Stimulated activated naive CD8-positive, alpha-beta T cell treated with anti-CD3 and anti-CD28 coated beads, Interleukin-15, amount 100 ng/mL, for 72 hours (primary cell): ENCODE measurements at regions not wholly inside any gene's neighbourhood (a gene's known extent, or its start where the extent isn't known, plus 50 kb on each side); places are given as distances from the start of the nearest gene placed in this dataset.

Source experiments
- ATAC-seq: fragments of 150-1000 bp; cut with Tn5 transposase; 2 replicates; pipeline ENCODE4 v1.10.0; 2021; ENCODE audit warnings: mild to moderate bottlenecking, moderate library complexity
- DNase-seq, 2 donors: peaks; one replicate each; pipeline ENCODE4 v3.0.0; 2021 to 2022
- H3K27ac Mint-ChIP-seq, 2 donors: one replicate each; pipeline ENCODE4 v1.8.0; 2022; ENCODE audit warnings: mild to moderate bottlenecking in 2 of 2, mixed read lengths in 2 of 2, moderate library complexity in 2 of 2
- H3K27me3 Mint-ChIP-seq: one replicate; pipeline ENCODE4 v1.8.0; 2022; ENCODE audit warnings: mixed read lengths
- H3K4me1 Mint-ChIP-seq: one replicate; pipeline ENCODE4 v1.8.0; 2022; ENCODE audit warnings: mild to moderate bottlenecking, mixed read lengths
- H3K4me3 Mint-ChIP-seq, 2 donors: one replicate each; pipeline ENCODE4 v1.8.0; 2022; ENCODE audit warnings: mild to moderate bottlenecking in 2 of 2, mixed read lengths in 2 of 2, moderate library complexity in 1 of 2
- H3K9me3 Mint-ChIP-seq, 2 donors: one replicate each; pipeline ENCODE4 v1.8.0; 2022; ENCODE audit warnings: mixed read lengths in 2 of 2

- no peak for ATAC-seq
- H3K27me3 Mint-ChIP-seq: peaks cover 14% of the 10 kb centered on the region
- no peak for DNase-seq
- no peak overlapping the region for H3K27ac Mint-ChIP-seq
- peaks cover 10 to 26% of the 10 kb centered on the region in 2 donors for H3K9me3 Mint-ChIP-seq
- no peak overlapping the region for H3K4me3 Mint-ChIP-seq
- H3K4me1 Mint-ChIP-seq: no peaks in the 10 kb centered on the region
Measured at GRCh38 chr12:115001571-115002180, 317.7 kb upstream of the TBX3 start.

GRCh38 chr12:115000038-115000437, 316.1 kb upstream of the TBX3 start:
- Mint-ChIP-seq H3K27me3 (peaks cover 14% of the 10 kb centered on the region), H3K4me3 (no peak overlapping the region), H3K4me1 (no peaks in the 10 kb centered on the region), H3K27ac (no peak overlapping the region), H3K9me3 (peaks cover 10 to 38% of the 10 kb centered on the region in 2 donors)
- DNase-seq (no peak), ATAC-seq (no peak)

GRCh38 chr12:114998750-114999128, 314.8 kb upstream of the TBX3 start:
- ATAC-seq (no peak), DNase-seq (no peak)
- peaks cover 14% of the 10 kb centered on the region for H3K27me3 Mint-ChIP-seq
- H3K9me3 Mint-ChIP-seq: peaks cover 8 to 33% of the 10 kb centered on the region in 2 donors
- no peaks in the 10 kb centered on the region for H3K4me1 Mint-ChIP-seq
- no peak overlapping the region for H3K4me3 Mint-ChIP-seq
- no peak overlapping the region for H3K27ac Mint-ChIP-seq

- H3K4me3 Mint-ChIP-seq: no peak overlapping the region
- DNase-seq (no peak), ATAC-seq (no peak)
- no peak overlapping the region for H3K27ac Mint-ChIP-seq
- peaks cover 4 to 28% of the 10 kb centered on the region in 2 donors for H3K9me3 Mint-ChIP-seq
- H3K27me3 Mint-ChIP-seq: peaks cover 14% of the 10 kb centered on the region
- no peaks in the 10 kb centered on the region for H3K4me1 Mint-ChIP-seq
Measured at GRCh38 chr12:114998118-114998749, 314.3 kb upstream of the TBX3 start.

GRCh38 chr12:114996382-114996781, 312.4 kb upstream of the TBX3 start:
- no peak for DNase-seq
- H3K27ac Mint-ChIP-seq: no peak overlapping the region
- H3K4me3 Mint-ChIP-seq: no peak overlapping the region
- no peak for ATAC-seq
- H3K4me1 Mint-ChIP-seq: no peaks in the 10 kb centered on the region
- peaks cover 4 to 21% of the 10 kb centered on the region in 2 donors for H3K9me3 Mint-ChIP-seq
- H3K27me3 Mint-ChIP-seq: no peaks in the 10 kb centered on the region

GRCh38 chr12:114995891-114996290, 311.9 kb upstream of the TBX3 start:
- Mint-ChIP-seq H3K4me3 (no peak overlapping the region), H3K27ac (no peak overlapping the region), H3K4me1 (no peaks in the 10 kb centered on the region), H3K27me3 (peaks cover 3% of the 10 kb centered on the region), H3K9me3 (peaks cover 4 to 22% of the 10 kb centered on the region in 2 donors)
- DNase-seq: no peak
- no peak for ATAC-seq

- no peak for DNase-seq
- Mint-ChIP-seq H3K27ac (no peak overlapping the region), H3K4me3 (no peak overlapping the region), H3K27me3 (peaks cover 15% of the 10 kb centered on the region), H3K9me3 (peaks cover 4 to 24% of the 10 kb centered on the region in 2 donors), H3K4me1 (no peaks in the 10 kb centered on the region)
- no peak for ATAC-seq
Measured at GRCh38 chr12:114993165-114993564, 309.2 kb upstream of the TBX3 start.

- DNase-seq: no peak
- Mint-ChIP-seq H3K4me1 (no peaks in the 10 kb centered on the region), H3K27me3 (peaks cover 15% of the 10 kb centered on the region), H3K4me3 (no peak overlapping the region), H3K27ac (no peak overlapping the region), H3K9me3 (peaks cover 4 to 24% of the 10 kb centered on the region in 2 donors)
- no peak for ATAC-seq
Measured at GRCh38 chr12:114992443-114992842, 308.5 kb upstream of the TBX3 start.

- ATAC-seq: no peak
- H3K4me3 Mint-ChIP-seq: no peak overlapping the region
- DNase-seq: no peak
- H3K4me1 Mint-ChIP-seq: no peaks in the 10 kb centered on the region
- peaks cover 4 to 16% of the 10 kb centered on the region in 2 donors for H3K9me3 Mint-ChIP-seq
- H3K27me3 Mint-ChIP-seq: peaks cover 15% of the 10 kb centered on the region
- no peak overlapping the region for H3K27ac Mint-ChIP-seq
Measured at GRCh38 chr12:114990381-114990780, 306.4 kb upstream of the TBX3 start.

GRCh38 chr12:114986849-114987248, 302.9 kb upstream of the TBX3 start:
- H3K27ac Mint-ChIP-seq: no peak overlapping the region
- H3K27me3 Mint-ChIP-seq: peaks cover 15% of the 10 kb centered on the region
- no peaks in the 10 kb centered on the region for H3K4me1 Mint-ChIP-seq
- peaks cover 14 to 34% of the 10 kb centered on the region in 2 donors for H3K9me3 Mint-ChIP-seq
- no peak for ATAC-seq
- no peak for DNase-seq
- H3K4me3 Mint-ChIP-seq: no peak overlapping the region

GRCh38 chr12:114986178-114986714, 302.3 kb upstream of the TBX3 start:
- no peak for DNase-seq
- ATAC-seq: no peak
- no peaks in the 10 kb centered on the region for H3K4me1 Mint-ChIP-seq
- H3K4me3 Mint-ChIP-seq: no peak overlapping the region
- no peak overlapping the region for H3K27ac Mint-ChIP-seq
- H3K27me3 Mint-ChIP-seq: peaks cover 15% of the 10 kb centered on the region
- peaks cover 14 to 38% of the 10 kb centered on the region in 2 donors for H3K9me3 Mint-ChIP-seq

- no peaks in the 10 kb centered on the region for H3K4me1 Mint-ChIP-seq
- H3K9me3 Mint-ChIP-seq: peaks cover 14 to 41% of the 10 kb centered on the region in 2 donors
- H3K27ac Mint-ChIP-seq: no peak overlapping the region
- H3K4me3 Mint-ChIP-seq: no peak overlapping the region
- DNase-seq (no peak), ATAC-seq (no peak)
- peaks cover under 1% of the 10 kb centered on the region for H3K27me3 Mint-ChIP-seq
Measured at GRCh38 chr12:114984634-114985061, 300.7 kb upstream of the TBX3 start.

GRCh38 chr12:114982760-114983159, 298.8 kb upstream of the TBX3 start:
- no peaks in the 10 kb centered on the region for H3K27me3 Mint-ChIP-seq
- no peak overlapping the region for H3K4me3 Mint-ChIP-seq
- ATAC-seq (no peak), DNase-seq (no peak)
- H3K4me1 Mint-ChIP-seq: no peaks in the 10 kb centered on the region
- no peak overlapping the region for H3K27ac Mint-ChIP-seq
- H3K9me3 Mint-ChIP-seq: peaks cover 10 to 43% of the 10 kb centered on the region in 2 donors

GRCh38 chr12:114981036-114981435, 297.1 kb upstream of the TBX3 start:
- Mint-ChIP-seq H3K4me1 (no peaks in the 10 kb centered on the region), H3K27ac (no peak overlapping the region), H3K4me3 (no peak overlapping the region), H3K27me3 (no peaks in the 10 kb centered on the region), H3K9me3 (peaks cover 14 to 44% of the 10 kb centered on the region in 2 donors)
- ATAC-seq (no peak), DNase-seq (no peak)

GRCh38 chr12:114976959-114977358, 293.0 kb upstream of the TBX3 start:
- H3K9me3 Mint-ChIP-seq: peaks cover 14 to 35% of the 10 kb centered on the region in 2 donors

GRCh38 chr12:114976372-114976771, 292.4 kb upstream of the TBX3 start:
- DNase-seq (no peak), ATAC-seq (no peak)
- Mint-ChIP-seq H3K4me1 (no peaks in the 10 kb centered on the region), H3K27me3 (no peaks in the 10 kb centered on the region), H3K4me3 (no peak overlapping the region), H3K9me3 (peaks cover 14 to 32% of the 10 kb centered on the region in 2 donors), H3K27ac (no peak overlapping the region)

More at GRCh38 chr12:114976959-114977358, 293.0 kb upstream of the TBX3 start:
- DNase-seq: no peak
- no peaks in the 10 kb centered on the region for H3K27me3 Mint-ChIP-seq
- no peak overlapping the region for H3K27ac Mint-ChIP-seq
- no peaks in the 10 kb centered on the region for H3K4me1 Mint-ChIP-seq
- no peak overlapping the region for H3K4me3 Mint-ChIP-seq
- no peak for ATAC-seq
